CD8-positive, alpha-beta memory T cell (primary cell): ENCODE measurements at regions not wholly inside any gene's neighbourhood (a gene's known extent, or its start where the extent isn't known, plus 50 kb on each side); places are given as distances from the start of the nearest gene placed in this dataset.

ENCODE experiments used
- CTCF ChIA-PET: fragments of 350-600 bp; sonication (Branson Sonifier 250); formaldehyde crosslinking; loops from one replicate; lab custom pipeline; 2021; ENCODE audit warnings: antibody characterized with exemption; lab: Charles Lee
- POLR2A ChIA-PET: fragments of 350-600 bp; sonication (Branson Sonifier 250); formaldehyde crosslinking; loops from one replicate; lab custom pipeline; 2021; ENCODE audit warnings: antibody characterized with exemption; lab: Charles Lee
- DNase-seq, 5 donors: peaks; one replicate each; pipeline versions ENCODE4 v3.0.0 to v3.0.0-alpha.2; 2020 to 2022; ENCODE audit warnings: mixed read lengths in 1 of 5
- H3K27ac ChIP-seq: one replicate; pipeline ENCODE4 v1.7.0; 2013; ENCODE audit warnings: low read depth, mild to moderate bottlenecking, low read length, moderate library complexity
- H3K27me3 ChIP-seq: 2 replicates; pipeline ENCODE4 v1.7.0; 2013; ENCODE audit warnings: low read length, mild to moderate bottlenecking; ENCODE audit not compliant: insufficient read depth, poor library complexity, severe bottlenecking
- H3K36me3 ChIP-seq: 2 replicates; pipeline ENCODE4 v1.7.0; 2013; ENCODE audit warnings: mild to moderate bottlenecking, low read length, moderate library complexity; ENCODE audit not compliant: insufficient read depth
- H3K4me1 ChIP-seq: 2 replicates; pipeline ENCODE4 v1.7.0; 2013; ENCODE audit warnings: mild to moderate bottlenecking, low read length, moderate library complexity; ENCODE audit not compliant: insufficient read depth
- H3K4me3 ChIP-seq: 2 replicates; pipeline ENCODE4 v1.7.0; 2013; ENCODE audit warnings: mild to moderate bottlenecking, low read length
- H3K9me3 ChIP-seq: 2 replicates; pipeline ENCODE4 v1.7.0; 2013; ENCODE audit warnings: mild to moderate bottlenecking, low read length
- H3K27ac Mint-ChIP-seq, 8 donors: one replicate each; pipeline ENCODE4 v1.8.0; 2020 to 2021; ENCODE audit warnings: mixed read lengths in 8 of 8, mild to moderate bottlenecking in 6 of 8, inconsistent platforms in 3 of 8, moderate library complexity in 3 of 8
- H3K27me3 Mint-ChIP-seq, 2 donors: one replicate each; pipeline ENCODE4 v1.8.0; 2020 to 2021; ENCODE audit warnings: mixed read lengths in 2 of 2, mild to moderate bottlenecking in 1 of 2, moderate library complexity in 1 of 2
- H3K36me3 Mint-ChIP-seq, 3 donors: one replicate each; pipeline ENCODE4 v1.8.0; 2020 to 2021; ENCODE audit warnings: mixed read lengths in 3 of 3, inconsistent platforms in 1 of 3, mild to moderate bottlenecking in 1 of 3
- H3K4me1 Mint-ChIP-seq, 3 donors: one replicate each; pipeline ENCODE4 v1.8.0; 2020 to 2021; ENCODE audit warnings: mixed read lengths in 3 of 3, inconsistent platforms in 1 of 3, mild to moderate bottlenecking in 1 of 3
- H3K4me3 Mint-ChIP-seq, 7 donors: one replicate each; pipeline ENCODE4 v1.8.0; 2020 to 2021; ENCODE audit warnings: mixed read lengths in 7 of 7, mild to moderate bottlenecking in 6 of 7, moderate library complexity in 4 of 7, inconsistent platforms in 2 of 7
- H3K9me3 Mint-ChIP-seq, 5 donors: one replicate each; pipeline ENCODE4 v1.8.0; 2020 to 2022; ENCODE audit warnings: mixed read lengths in 5 of 5, mild to moderate bottlenecking in 3 of 5, moderate library complexity in 2 of 5, inconsistent platforms in 1 of 5

DNA sequence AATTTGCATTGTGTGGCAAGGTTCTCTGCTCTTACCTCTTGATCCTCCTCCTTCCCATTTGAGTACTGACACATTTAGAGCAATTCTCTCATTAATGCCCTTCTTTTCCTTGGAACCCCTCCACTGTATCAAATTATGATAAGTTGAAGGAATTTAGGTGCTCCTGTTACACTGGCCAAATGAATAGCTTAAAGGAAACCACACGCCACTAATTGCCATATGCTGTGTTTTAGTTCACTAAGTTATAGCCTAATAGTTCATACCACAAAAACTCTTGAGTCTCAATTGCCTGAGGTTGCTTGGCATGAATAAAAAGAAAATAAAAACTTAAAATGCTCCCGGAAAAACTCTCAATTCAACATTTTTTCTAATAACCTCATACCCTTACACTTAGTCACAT is 1239.3 kb downstream of the EPHA7 start:
- no peaks in the 10 kb centered on the region for H3K27me3 ChIP-seq
- no peak overlapping the region for H3K4me3 ChIP-seq
- H3K9me3 Mint-ChIP-seq = peaks cover 0 to 19% (median 6%) of the 10 kb centered on the region in 5 donors
- ChIA-PET POLR2A (no interaction called here), CTCF (no interaction called here)
- no peaks in the 10 kb centered on the region for H3K4me1 Mint-ChIP-seq
- H3K9me3 ChIP-seq = no peaks in the 10 kb centered on the region
- H3K36me3 ChIP-seq = no peaks in the 10 kb centered on the region
- H3K36me3 Mint-ChIP-seq = no peaks in the 10 kb centered on the region
- H3K27me3 Mint-ChIP-seq = no peaks in the 10 kb centered on the region
- no peak for DNase-seq
- H3K4me1 ChIP-seq = no peaks in the 10 kb centered on the region
- no peak overlapping the region for H3K4me3 Mint-ChIP-seq
- no peak overlapping the region for H3K27ac ChIP-seq
- H3K27ac Mint-ChIP-seq = no peak overlapping the region

DNA sequence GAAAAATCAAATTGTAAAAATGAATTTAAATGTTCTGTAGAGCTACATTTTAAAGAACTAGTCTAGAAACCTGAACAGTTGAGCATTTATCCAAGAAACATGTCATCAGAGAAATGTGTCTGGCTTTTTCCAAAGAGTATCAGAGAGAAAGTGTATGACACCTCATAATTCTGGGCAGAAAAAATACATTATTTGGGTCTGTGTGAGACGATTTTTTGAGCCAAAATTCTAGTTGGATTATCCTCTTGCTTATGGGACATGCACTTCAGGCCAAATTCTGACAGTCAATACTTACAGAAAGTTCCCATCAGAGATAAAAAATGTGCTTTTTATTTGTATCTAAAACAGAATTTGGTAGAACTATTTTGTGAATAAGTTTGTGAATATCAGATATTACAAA is 1242.7 kb downstream of the EPHA7 start:
- Histone ChIP-seq H3K9me3 (no peaks in the 10 kb centered on the region), H3K27ac (no peak overlapping the region), H3K4me1 (no peaks in the 10 kb centered on the region), H3K27me3 (no peaks in the 10 kb centered on the region), H3K36me3 (no peaks in the 10 kb centered on the region), H3K4me3 (no peak overlapping the region)
- DNase-seq = no peak
- no peaks in the 10 kb centered on the region for H3K4me1 Mint-ChIP-seq
- no peak overlapping the region for H3K4me3 Mint-ChIP-seq
- H3K36me3 Mint-ChIP-seq = no peaks in the 10 kb centered on the region
- CTCF ChIA-PET = no interaction called here
- H3K9me3 Mint-ChIP-seq = peaks cover 0 to 26% (median 8%) of the 10 kb centered on the region in 5 donors
- POLR2A ChIA-PET = no interaction called here
- no peaks in the 10 kb centered on the region for H3K27me3 Mint-ChIP-seq
- H3K27ac Mint-ChIP-seq = no peak overlapping the region

DNA sequence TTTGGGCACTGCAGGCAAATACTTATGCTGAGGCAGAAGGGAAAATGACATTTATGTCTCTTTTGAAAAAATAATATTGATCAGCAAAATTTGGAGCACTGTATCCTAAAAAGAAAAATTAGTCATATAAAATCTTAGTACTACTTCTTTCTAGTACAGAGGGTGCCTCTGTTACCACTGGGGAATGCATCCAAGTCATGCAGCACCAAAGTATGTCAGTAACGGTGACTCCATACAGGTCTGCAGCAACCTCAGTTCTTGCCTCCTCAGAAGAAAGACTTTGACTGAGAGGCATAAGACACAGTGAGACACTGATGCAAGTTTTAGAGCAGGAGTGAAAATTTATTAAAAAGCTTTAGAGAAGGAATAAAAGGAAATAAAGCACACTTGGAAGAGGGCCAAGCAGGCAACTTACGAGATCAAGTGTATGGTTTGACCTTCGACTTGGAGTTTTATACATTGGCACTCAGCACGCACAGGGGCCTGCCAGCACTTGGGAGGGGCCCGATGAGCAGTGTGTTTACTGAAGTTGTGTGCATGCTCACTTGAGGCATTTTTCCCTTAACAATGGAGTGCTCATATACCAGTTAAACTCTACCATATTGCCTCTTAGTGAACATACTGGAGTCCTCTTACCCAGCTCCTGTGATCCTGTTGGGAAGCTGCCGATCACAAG is 1244.8 kb downstream of the EPHA7 start:
- Histone ChIP-seq H3K4me3 (no peak overlapping the region), H3K9me3 (no peaks in the 10 kb centered on the region), H3K27ac (no peak overlapping the region), H3K36me3 (no peaks in the 10 kb centered on the region), H3K4me1 (no peaks in the 10 kb centered on the region), H3K27me3 (no peaks in the 10 kb centered on the region)
- POLR2A ChIA-PET = no interaction called here
- CTCF ChIA-PET = no interaction called here
- Mint-ChIP-seq H3K36me3 (no peaks in the 10 kb centered on the region), H3K4me3 (no peak overlapping the region), H3K4me1 (no peaks in the 10 kb centered on the region), H3K27ac (no peak overlapping the region), H3K9me3 (peaks cover 0 to 37% (median 5%) of the 10 kb centered on the region in 5 donors), H3K27me3 (no peaks in the 10 kb centered on the region)
- no peak for DNase-seq

DNA sequence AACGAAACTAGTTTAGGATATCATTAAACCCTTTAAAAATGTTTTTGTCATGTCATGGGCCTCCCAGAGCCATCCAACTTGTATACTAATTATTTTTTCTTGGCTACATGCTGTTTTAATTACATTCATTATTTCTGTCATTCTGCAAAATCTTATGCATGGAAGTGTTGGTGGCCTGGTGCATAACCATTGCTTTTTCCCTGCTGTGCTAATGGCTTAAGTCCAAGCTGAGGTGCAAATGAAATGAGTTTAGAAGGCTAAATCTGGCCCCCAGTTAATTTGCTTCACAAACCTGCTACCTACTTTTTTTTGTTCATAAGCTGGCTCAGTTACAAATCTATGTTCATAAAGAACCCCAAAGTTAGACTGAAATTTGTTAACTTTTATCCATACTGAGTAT is 1249.9 kb downstream of the EPHA7 start:
- Mint-ChIP-seq H3K27ac (no peak overlapping the region), H3K4me3 (no peak overlapping the region), H3K36me3 (no peaks in the 10 kb centered on the region), H3K27me3 (no peaks in the 10 kb centered on the region), H3K9me3 (peaks cover 0 to 34% (median 7%) of the 10 kb centered on the region in 5 donors), H3K4me1 (no peaks in the 10 kb centered on the region)
- Histone ChIP-seq H3K27me3 (no peaks in the 10 kb centered on the region), H3K27ac (no peak overlapping the region), H3K4me3 (no peak overlapping the region), H3K4me1 (no peaks in the 10 kb centered on the region), H3K36me3 (no peaks in the 10 kb centered on the region), H3K9me3 (no peaks in the 10 kb centered on the region)
- ChIA-PET POLR2A (no interaction called here), CTCF (no interaction called here)
- no peak for DNase-seq

DNA sequence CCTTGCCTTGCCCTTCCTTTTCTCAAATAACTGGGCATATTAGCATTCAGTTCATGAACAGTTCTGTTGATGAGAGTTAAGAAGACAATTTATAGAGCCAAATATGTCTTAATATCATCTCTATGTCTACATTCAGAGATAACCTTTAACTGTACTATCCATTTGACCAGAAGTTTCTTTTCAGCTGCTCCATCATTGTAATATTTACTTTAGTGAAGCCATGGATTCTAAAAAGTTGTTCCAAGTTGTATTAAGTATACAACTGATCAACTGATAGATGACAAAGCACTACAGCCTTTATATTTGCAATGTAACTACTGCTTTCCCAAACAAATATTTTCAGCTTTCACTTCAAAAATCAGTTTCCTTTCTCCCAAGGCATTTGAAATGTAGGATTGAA is 1252.7 kb downstream of the EPHA7 start:
- Mint-ChIP-seq H3K36me3 (no peaks in the 10 kb centered on the region), H3K4me1 (no peaks in the 10 kb centered on the region), H3K4me3 (no peak overlapping the region), H3K27ac (no peak overlapping the region), H3K9me3 (peaks cover 0 to 30% (median 3%) of the 10 kb centered on the region in 5 donors), H3K27me3 (no peaks in the 10 kb centered on the region)
- Histone ChIP-seq H3K27ac (no peak overlapping the region), H3K4me3 (no peak overlapping the region), H3K9me3 (no peaks in the 10 kb centered on the region), H3K4me1 (no peaks in the 10 kb centered on the region), H3K27me3 (no peaks in the 10 kb centered on the region), H3K36me3 (no peaks in the 10 kb centered on the region)
- DNase-seq = no peak
- ChIA-PET POLR2A (no interaction called here), CTCF (no interaction called here)

DNA sequence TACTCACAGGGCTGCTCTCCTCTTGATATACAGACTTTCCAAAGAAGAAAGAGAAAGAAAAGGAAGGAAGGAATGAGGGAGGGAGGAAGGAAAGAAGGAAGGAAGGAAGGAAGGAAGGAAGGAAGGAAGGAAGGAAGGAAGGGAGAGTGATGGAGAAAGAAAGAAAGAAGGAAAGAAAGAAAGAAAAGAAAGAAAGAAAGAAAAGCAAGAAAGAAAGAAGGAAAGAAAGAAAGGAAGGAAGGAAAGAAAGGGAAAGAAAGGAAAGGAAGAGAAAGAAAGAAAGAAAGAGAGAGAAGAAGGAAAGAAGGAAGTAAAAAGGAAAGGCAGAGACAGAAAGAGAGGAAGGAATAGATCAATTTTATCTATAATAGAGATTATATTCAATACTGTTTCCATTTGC is 1257.4 kb downstream of the EPHA7 start:
- H3K4me1 Mint-ChIP-seq = no peaks in the 10 kb centered on the region
- Histone ChIP-seq H3K9me3 (no peaks in the 10 kb centered on the region), H3K4me3 (no peak overlapping the region), H3K4me1 (no peaks in the 10 kb centered on the region), H3K36me3 (no peaks in the 10 kb centered on the region), H3K27ac (no peak overlapping the region), H3K27me3 (no peaks in the 10 kb centered on the region)
- ChIA-PET CTCF (no interaction called here), POLR2A (no interaction called here)
- H3K9me3 Mint-ChIP-seq = peaks cover 2 to 25% (median 7%) of the 10 kb centered on the region in 5 donors
- H3K27ac Mint-ChIP-seq = no peak overlapping the region
- no peaks in the 10 kb centered on the region for H3K27me3 Mint-ChIP-seq
- no peak overlapping the region for H3K4me3 Mint-ChIP-seq
- DNase-seq = no peak
- no peaks in the 10 kb centered on the region for H3K36me3 Mint-ChIP-seq

DNA sequence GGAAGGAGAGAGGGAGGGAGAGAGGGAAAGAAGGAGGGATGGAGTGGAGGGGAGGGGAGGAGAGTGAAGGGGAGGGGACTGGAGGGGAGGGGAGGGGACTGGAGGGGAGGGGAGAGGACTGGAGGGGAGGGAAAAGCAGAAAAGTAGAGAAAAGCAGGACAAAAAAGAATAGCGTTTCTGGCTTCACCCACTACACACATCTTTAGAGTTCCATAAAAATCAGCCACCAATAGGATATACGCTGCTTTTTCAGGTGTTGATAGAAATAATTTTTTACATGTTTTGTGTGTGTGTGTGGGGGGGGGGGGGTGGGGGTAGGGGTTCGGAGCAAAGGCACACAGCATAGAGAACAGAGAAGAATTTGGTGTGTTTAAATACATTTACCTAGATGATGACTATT is 1259.1 kb downstream of the EPHA7 start:
- no peak for DNase-seq
- Mint-ChIP-seq H3K4me3 (no peak overlapping the region), H3K27ac (no peak overlapping the region), H3K36me3 (no peaks in the 10 kb centered on the region), H3K4me1 (no peaks in the 10 kb centered on the region), H3K27me3 (no peaks in the 10 kb centered on the region), H3K9me3 (peaks cover 2 to 23% (median 7%) of the 10 kb centered on the region in 5 donors)
- ChIA-PET POLR2A (no interaction called here), CTCF (no interaction called here)
- no peak overlapping the region for H3K27ac ChIP-seq
- H3K36me3 ChIP-seq = no peaks in the 10 kb centered on the region
- no peak overlapping the region for H3K4me3 ChIP-seq
- no peaks in the 10 kb centered on the region for H3K9me3 ChIP-seq
- no peaks in the 10 kb centered on the region for H3K27me3 ChIP-seq
- H3K4me1 ChIP-seq = no peaks in the 10 kb centered on the region

DNA sequence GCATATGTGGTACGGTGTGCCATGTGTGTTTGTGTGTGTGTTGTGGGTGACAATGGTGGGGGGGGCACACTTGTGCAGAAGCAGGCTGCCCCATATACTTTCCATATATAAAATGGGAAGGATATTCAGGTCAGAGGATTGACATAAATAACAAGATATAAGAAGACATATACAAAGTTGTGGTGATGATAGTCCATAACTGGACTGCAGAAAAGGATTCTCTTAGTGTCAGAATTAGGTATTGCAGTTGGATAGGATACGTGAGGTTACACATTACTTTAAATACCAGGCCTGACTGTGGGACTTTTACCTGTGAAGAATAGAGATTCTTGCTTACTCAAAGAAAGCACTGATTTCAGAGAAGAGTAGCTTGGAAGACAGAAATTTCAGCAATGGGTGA is 1260.3 kb downstream of the EPHA7 start:
- Histone ChIP-seq H3K4me1 (no peaks in the 10 kb centered on the region), H3K36me3 (no peaks in the 10 kb centered on the region), H3K4me3 (no peak overlapping the region), H3K9me3 (no peaks in the 10 kb centered on the region), H3K27me3 (no peaks in the 10 kb centered on the region), H3K27ac (no peak overlapping the region)
- H3K9me3 Mint-ChIP-seq = peaks cover 2 to 23% (median 7%) of the 10 kb centered on the region in 5 donors
- H3K27me3 Mint-ChIP-seq = no peaks in the 10 kb centered on the region
- no peak overlapping the region for H3K27ac Mint-ChIP-seq
- no peak for DNase-seq
- CTCF ChIA-PET = no interaction called here
- no peaks in the 10 kb centered on the region for H3K36me3 Mint-ChIP-seq
- no peak overlapping the region for H3K4me3 Mint-ChIP-seq
- POLR2A ChIA-PET = no interaction called here
- H3K4me1 Mint-ChIP-seq = no peaks in the 10 kb centered on the region
